ENCODE measurements at regions not wholly inside any gene's neighbourhood (a gene's known extent, or its start where the extent isn't known, plus 50 kb on each side); places are given as distances from the start of the nearest gene placed in this dataset.
"Not testable (repeated sequence)": the region's sequence is repeated elsewhere in the genome, so short reads cannot be mapped to it uniquely, and the experiment has no call there.

DNA sequence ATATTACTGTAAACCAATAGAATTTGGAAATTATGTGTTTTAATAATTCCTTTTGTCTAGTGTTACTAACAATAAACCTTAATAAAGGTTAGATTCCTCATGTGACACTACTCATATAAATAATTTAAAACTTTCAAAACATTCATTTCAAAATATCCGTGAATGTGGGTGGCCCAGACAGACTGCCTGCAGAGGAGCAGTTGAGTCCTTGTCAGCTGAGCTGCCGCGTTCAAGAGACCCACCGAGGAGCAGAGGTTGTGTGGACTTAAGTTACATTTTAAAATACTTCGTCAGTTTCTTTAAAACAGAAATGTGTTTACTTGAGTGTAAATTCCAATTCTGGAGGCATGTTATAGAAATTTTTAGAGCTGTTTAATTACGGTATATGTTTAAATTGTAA is 64.2 kb upstream of the HGFAC start:
- intact Hi-C loops (cut with micrococcal nuclease): no loop called here
- Histone ChIP-seq H4K20me1 (ENCODE audit: low read length) (no peaks in the 10 kb centered on the region), H3K79me2 (ENCODE audit: low read length) (no peaks in the 10 kb centered on the region), H3K9me3 (ENCODE audit: low read length) (no peaks in the 10 kb centered on the region), H3F3A (ENCODE audit: low read length, unreplicated experiment) (no peaks in the 10 kb centered on the region), H3K4me3 (ENCODE audit: low read length) (no peak overlapping the region), H3K4me2 (ENCODE audit: low read length) (no peak overlapping the region), H3K9ac (ENCODE audit: low read length) (no peak overlapping the region), H3K36me3 (ENCODE audit: low read depth, low read length) (no peaks in the 10 kb centered on the region), H2AFZ (ENCODE audit: low read length) (no peak overlapping the region), H3K9me2 (replicated peaks; ENCODE audit: low read length) (no peaks in the 10 kb centered on the region), H3K27me3 (ENCODE audit: low read length) (no peaks in the 10 kb centered on the region), H3K4me1 (ENCODE audit: insufficient read depth, low read length) (peaks cover 4% of the 10 kb centered on the region; the same call in 1 of the 2 replicates), H3K27ac (ENCODE audit: low read length) (no peak overlapping the region)
- TF ChIP-seq EZH2 (IDR thresholded peaks at IDR 0.05; ENCODE audit: low read length, unreplicated experiment) (no peak), EZH2phosphoT487 (IDR thresholded peaks at IDR 0.05; ENCODE audit: borderline replicate concordance, low read length) (no peak), CTCF (conservative IDR thresholded peaks at IDR 0.05; ENCODE audit: low read depth, low read length) (no peak)
- ChIA-PET POLR2A (ENCODE audit: unreplicated experiment) (no interaction called here), CTCF (no interaction called here)
- DNase-seq (no peak), ATAC-seq (no peak)
- BruUV-seq (replicated peaks): no TSS peak

DNA sequence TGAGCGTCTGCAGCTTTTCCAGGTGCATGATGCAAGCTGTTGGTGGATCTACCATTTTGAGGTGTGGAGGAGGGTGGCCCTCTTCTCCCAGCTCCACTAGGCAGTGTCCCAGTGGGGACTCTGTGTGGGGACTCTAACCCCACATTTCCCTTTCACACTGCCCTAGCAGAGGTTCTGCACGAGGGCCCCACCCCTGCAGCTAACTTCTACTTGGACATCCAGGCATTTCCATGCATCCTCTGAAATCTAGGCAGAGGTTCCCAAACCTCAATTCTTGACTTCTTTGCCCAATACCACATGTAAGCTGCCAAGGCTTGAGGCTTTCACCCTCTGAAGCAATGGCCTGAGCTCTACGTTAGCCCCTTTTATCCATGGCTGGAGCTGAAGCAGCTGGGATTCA is 61.4 kb upstream of the HGFAC start:
- H3K79me2 ChIP-seq (ENCODE audit: low read length); H3K9me2 ChIP-seq (replicated peaks; ENCODE audit: low read length); H3F3A ChIP-seq (ENCODE audit: low read length, unreplicated experiment); H3K27me3 ChIP-seq (ENCODE audit: low read length); H3K4me1 ChIP-seq (ENCODE audit: insufficient read depth, low read length); H3K27ac ChIP-seq (ENCODE audit: low read length); H3K9me3 ChIP-seq (ENCODE audit: low read length); H2AFZ ChIP-seq (ENCODE audit: low read length); CTCF ChIA-PET; DNase-seq; H3K9ac ChIP-seq (ENCODE audit: low read length); intact Hi-C loops (cut with micrococcal nuclease); H3K36me3 ChIP-seq (ENCODE audit: low read depth, low read length); H3K4me2 ChIP-seq (ENCODE audit: low read length); H3K4me3 ChIP-seq (ENCODE audit: low read length); BruUV-seq (replicated peaks); POLR2A ChIA-PET (ENCODE audit: unreplicated experiment); H4K20me1 ChIP-seq (ENCODE audit: low read length); ATAC-seq: not testable (repeated sequence)

- H3K9me2 ChIP-seq (replicated peaks; ENCODE audit: low read length); intact Hi-C loops (cut with micrococcal nuclease); H3K36me3 ChIP-seq (ENCODE audit: low read depth, low read length); H4K20me1 ChIP-seq (ENCODE audit: low read length); H2AFZ ChIP-seq (ENCODE audit: low read length); H3K27me3 ChIP-seq (ENCODE audit: low read length); H3K9ac ChIP-seq (ENCODE audit: low read length); H3F3A ChIP-seq (ENCODE audit: low read length, unreplicated experiment); BruUV-seq (replicated peaks); CTCF ChIA-PET; H3K4me1 ChIP-seq (ENCODE audit: insufficient read depth, low read length); H3K79me2 ChIP-seq (ENCODE audit: low read length); ATAC-seq; POLR2A ChIA-PET (ENCODE audit: unreplicated experiment); H3K9me3 ChIP-seq (ENCODE audit: low read length); H3K4me2 ChIP-seq (ENCODE audit: low read length); DNase-seq; H3K4me3 ChIP-seq (ENCODE audit: low read length); H3K27ac ChIP-seq (ENCODE audit: low read length): not testable (repeated sequence)
These were observed 60.6 kb upstream of the HGFAC start for GRCh38 chr4:3381208-3381607.

GRCh38 chr4:3382251-3382650 is 59.5 kb upstream of the HGFAC start:
- no peak overlapping the region for H2AFZ ChIP-seq (ENCODE audit: low read length)
- H3K9me3 ChIP-seq (ENCODE audit: low read length): no peaks in the 10 kb centered on the region
- H3K9ac ChIP-seq (ENCODE audit: low read length): no peak overlapping the region
- ChIA-PET CTCF (no interaction called here), POLR2A (ENCODE audit: unreplicated experiment) (no interaction called here)
- H4K20me1 ChIP-seq (ENCODE audit: low read length): no peaks in the 10 kb centered on the region
- no peak overlapping the region for H3K4me3 ChIP-seq (ENCODE audit: low read length)
- H3F3A ChIP-seq (ENCODE audit: low read length, unreplicated experiment): no peaks in the 10 kb centered on the region
- intact Hi-C loops (cut with micrococcal nuclease): no loop called here
- TF ChIP-seq CTCF (conservative IDR thresholded peaks at IDR 0.05; ENCODE audit: low read depth, low read length) (no peak), EZH2 (IDR thresholded peaks at IDR 0.05; ENCODE audit: low read length, unreplicated experiment) (no peak), EZH2phosphoT487 (IDR thresholded peaks at IDR 0.05; ENCODE audit: borderline replicate concordance, low read length) (no peak)
- H3K4me2 ChIP-seq (ENCODE audit: low read length): no peak overlapping the region
- no peaks in the 10 kb centered on the region for H3K79me2 ChIP-seq (ENCODE audit: low read length)
- BruUV-seq (replicated peaks): no TSS peak
- H3K9me2 ChIP-seq (replicated peaks; ENCODE audit: low read length): no peaks in the 10 kb centered on the region
- ATAC-seq (no peak), DNase-seq (no peak)
- H3K36me3 ChIP-seq (ENCODE audit: low read depth, low read length): no peaks in the 10 kb centered on the region
- H3K4me1 ChIP-seq (ENCODE audit: insufficient read depth, low read length): 0 out of 2 replicates have a peak, but pooled peaks cover 4% of the 10 kb centered on the region
- H3K27me3 ChIP-seq (ENCODE audit: low read length): no peaks in the 10 kb centered on the region
- H3K27ac ChIP-seq (ENCODE audit: low read length): no peak overlapping the region
